ENCODE measurements at regions not wholly inside any gene's neighbourhood (a gene's known extent, or its start where the extent isn't known, plus 50 kb on each side); places are given as distances from the start of the nearest gene placed in this dataset.
"Not testable (repeated sequence)": the region's sequence is repeated elsewhere in the genome, so short reads cannot be mapped to it uniquely, and the experiment has no call there.

GRCh38 chr12:77222336-77222735 lies 157.0 kb upstream of the E2F7 start:
- TF ChIP-seq CTCF (IDR thresholded peaks at IDR 0.05), result no peak
- no peaks in the 10 kb centered on the region for H3K9me3 Mint-ChIP-seq
- ChIA-PET CTCF (no interaction called here), POLR2A (no interaction called here)
- no peaks in the 10 kb centered on the region for H3K27me3 Mint-ChIP-seq
- H3K36me3 Mint-ChIP-seq (ENCODE audit: low read depth), result no peaks in the 10 kb centered on the region
- intact Hi-C loops (cut with micrococcal nuclease), result no loop called here
- DNase-seq (no peak), ATAC-seq (no peak)
- no peak overlapping the region for H3K27ac Mint-ChIP-seq
- no peak overlapping the region for H3K4me3 Mint-ChIP-seq
- no peaks in the 10 kb centered on the region for H3K4me1 Mint-ChIP-seq (ENCODE audit: low read depth)

GRCh38 chr12:77220586-77220985 lies 155.2 kb upstream of the E2F7 start:
- H3K4me1 Mint-ChIP-seq (ENCODE audit: low read depth), result no peaks in the 10 kb centered on the region

GRCh38 chr12:77218278-77218677 lies 152.9 kb upstream of the E2F7 start:
- H3K4me3 Mint-ChIP-seq, result no peak overlapping the region
- ATAC-seq, result no peak
- no peaks in the 10 kb centered on the region for H3K9me3 Mint-ChIP-seq
- no peak overlapping the region for H3K27ac Mint-ChIP-seq
- H3K27me3 Mint-ChIP-seq, result no peaks in the 10 kb centered on the region
- intact Hi-C loops (cut with micrococcal nuclease), result no loop called here
- no peaks in the 10 kb centered on the region for H3K4me1 Mint-ChIP-seq (ENCODE audit: low read depth)
- CTCF ChIA-PET, result no interaction called here
- POLR2A ChIA-PET, result no interaction called here
- TF ChIP-seq CTCF (IDR thresholded peaks at IDR 0.05), result no peak
- H3K36me3 Mint-ChIP-seq (ENCODE audit: low read depth), result no peaks in the 10 kb centered on the region
- no peak for DNase-seq

More at GRCh38 chr12:77220586-77220985, 155.2 kb upstream of the E2F7 start:
- Mint-ChIP-seq H3K27ac (no peak overlapping the region), H3K27me3 (no peaks in the 10 kb centered on the region), H3K36me3 (ENCODE audit: low read depth) (no peaks in the 10 kb centered on the region), H3K4me3 (no peak overlapping the region), H3K9me3 (no peaks in the 10 kb centered on the region)
- ChIA-PET POLR2A (no interaction called here), CTCF (no interaction called here)
- DNase-seq (no peak), ATAC-seq (no peak)
- intact Hi-C loops (cut with micrococcal nuclease), result no loop called here
- no peak for TF ChIP-seq CTCF (IDR thresholded peaks at IDR 0.05)

GRCh38 chr12:77216136-77216535 lies 150.8 kb upstream of the E2F7 start:
- ATAC-seq; H3K27ac Mint-ChIP-seq; H3K9me3 Mint-ChIP-seq; DNase-seq; H3K36me3 Mint-ChIP-seq (ENCODE audit: low read depth); H3K4me3 Mint-ChIP-seq; H3K27me3 Mint-ChIP-seq; POLR2A ChIA-PET; H3K4me1 Mint-ChIP-seq (ENCODE audit: low read depth); CTCF ChIA-PET; intact Hi-C loops (cut with micrococcal nuclease): not testable (repeated sequence)

- intact Hi-C loops (cut with micrococcal nuclease), result no loop called here
- POLR2A ChIA-PET, result no interaction called here
- no peak for TF ChIP-seq CTCF (IDR thresholded peaks at IDR 0.05)
- peaks cover 7% of the 10 kb centered on the region for H3K9me3 Mint-ChIP-seq
- DNase-seq, result no peak
- H3K4me3 Mint-ChIP-seq, result no peak overlapping the region
- no peak overlapping the region for H3K27ac Mint-ChIP-seq
- ATAC-seq, result no peak
- no peaks in the 10 kb centered on the region for H3K36me3 Mint-ChIP-seq (ENCODE audit: low read depth)
- H3K4me1 Mint-ChIP-seq (ENCODE audit: low read depth), result no peaks in the 10 kb centered on the region
- CTCF ChIA-PET, result interaction anchor here (0.6 kb wide), 1 partner anchor 113 kb away, joined by 3 read pairs; no protein-coding TSS in a partner anchor
- no peaks in the 10 kb centered on the region for H3K27me3 Mint-ChIP-seq
These were observed 148.8 kb upstream of the E2F7 start for GRCh38 chr12:77214136-77214535.

- Mint-ChIP-seq H3K27ac (no peak overlapping the region), H3K36me3 (ENCODE audit: low read depth) (no peaks in the 10 kb centered on the region), H3K27me3 (no peaks in the 10 kb centered on the region), H3K9me3 (peaks cover 7% of the 10 kb centered on the region), H3K4me3 (no peak overlapping the region), H3K4me1 (ENCODE audit: low read depth) (no peaks in the 10 kb centered on the region)
- intact Hi-C loops (cut with micrococcal nuclease), result no loop called here
- TF ChIP-seq CTCF (IDR thresholded peaks at IDR 0.05), result no peak
- DNase-seq, result no peak
- ChIA-PET POLR2A (no interaction called here), CTCF (no interaction called here)
- ATAC-seq, result no peak
These were observed 147.9 kb upstream of the E2F7 start for GRCh38 chr12:77213319-77213718.
